SIG-M5 (cell line): ENCODE measurements at regions not wholly inside any gene's neighbourhood (a gene's known extent, or its start where the extent isn't known, plus 50 kb on each side); places are given as distances from the start of the nearest gene placed in this dataset.

Experiments
- DNase-seq: peaks from one replicate; lab custom pipeline; 2025; lab: John Stamatoyannopoulos, UW

DNA sequence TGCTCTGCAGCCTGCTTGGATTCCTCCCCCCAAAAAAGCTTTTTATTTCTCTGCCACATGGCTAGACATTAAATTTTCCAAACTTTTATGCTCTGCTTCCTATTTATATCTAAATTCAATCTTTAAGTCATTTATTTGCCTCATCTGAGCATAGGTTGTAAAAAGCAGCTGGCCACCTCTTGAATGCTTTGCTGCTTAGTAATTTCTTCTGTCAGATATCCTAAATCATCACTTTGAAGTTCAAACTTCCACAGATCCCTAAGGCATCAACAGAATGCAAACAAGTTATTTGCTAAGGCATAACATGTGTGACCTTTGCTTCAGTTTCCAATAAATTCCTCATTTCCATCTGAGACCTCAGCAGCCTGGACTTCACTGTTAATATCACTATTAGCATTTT, 209.6 kb downstream of the FSCB start:
- no peak for DNase-seq

GRCh38 chr14:44291366-44291915, 215.6 kb downstream of the FSCB start:
- DNase-seq: no peak

- DNase-seq: no peak
Observed at GRCh38 chr14:44287858-44288257, 219.2 kb downstream of the FSCB start.

DNA sequence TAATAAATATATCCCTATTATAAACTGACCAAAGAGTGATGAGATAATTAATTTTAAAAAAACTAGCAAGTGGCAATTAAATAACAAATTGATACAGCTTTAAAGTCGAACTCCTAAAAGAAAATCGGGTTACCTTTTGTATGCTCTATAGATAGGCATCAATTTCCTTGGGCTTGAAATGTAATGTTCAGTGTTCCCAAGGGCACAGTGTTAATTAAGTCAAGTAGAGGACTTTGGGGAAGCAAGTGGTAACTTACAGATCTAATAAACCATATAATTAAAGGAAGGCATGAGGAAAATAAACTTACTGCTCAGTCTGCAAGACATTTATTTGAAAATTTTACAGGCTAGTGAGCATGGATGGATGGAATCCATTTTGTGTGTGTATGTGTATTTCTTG, 220.9 kb downstream of the FSCB start:
- DNase-seq: no peak

DNA sequence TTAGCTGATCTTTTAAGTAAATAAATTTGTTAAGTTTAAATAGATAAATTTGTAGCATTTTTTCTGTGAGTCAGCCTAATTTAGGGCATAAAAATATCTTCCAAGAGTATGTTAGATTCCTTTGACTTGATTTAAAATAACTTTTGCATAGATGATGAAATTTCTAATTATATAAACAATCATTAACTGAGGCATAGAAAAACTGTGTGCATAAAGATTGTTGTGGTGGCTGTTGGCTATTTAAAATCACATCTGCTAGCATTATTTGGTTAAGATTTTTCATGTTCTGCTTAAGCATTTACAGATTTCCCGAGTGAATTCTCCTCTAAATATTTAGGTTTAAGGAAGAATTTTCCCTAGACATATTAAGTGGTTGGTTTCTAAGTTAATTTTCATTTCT, 223.2 kb downstream of the FSCB start:
- no peak for DNase-seq

- DNase-seq: no peak
Observed at GRCh38 chr14:44279357-44279756, 227.7 kb downstream of the FSCB start.

DNA sequence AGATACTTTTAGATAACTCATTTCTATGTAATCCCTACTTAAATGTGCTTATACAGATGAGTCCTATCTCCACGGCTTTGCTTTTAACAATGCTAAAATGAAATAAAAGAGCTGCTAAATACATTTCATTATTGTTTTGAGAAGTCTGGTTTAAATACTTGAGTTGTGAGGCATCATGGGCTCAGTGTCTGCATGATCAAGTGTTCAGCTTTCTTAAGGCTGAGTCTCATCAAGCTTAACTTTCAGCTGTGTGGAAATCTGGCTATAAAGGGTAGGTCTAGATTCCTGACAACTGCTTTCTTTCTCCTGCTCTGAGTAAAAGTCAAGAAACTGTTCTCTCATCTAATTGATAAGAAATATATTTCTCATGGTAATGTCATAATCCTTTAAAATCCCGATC, 235.4 kb downstream of the FSCB start:
- DNase-seq: no peak

GRCh38 chr14:44271006-44271405, 236.1 kb downstream of the FSCB start:
- no peak for DNase-seq

DNA sequence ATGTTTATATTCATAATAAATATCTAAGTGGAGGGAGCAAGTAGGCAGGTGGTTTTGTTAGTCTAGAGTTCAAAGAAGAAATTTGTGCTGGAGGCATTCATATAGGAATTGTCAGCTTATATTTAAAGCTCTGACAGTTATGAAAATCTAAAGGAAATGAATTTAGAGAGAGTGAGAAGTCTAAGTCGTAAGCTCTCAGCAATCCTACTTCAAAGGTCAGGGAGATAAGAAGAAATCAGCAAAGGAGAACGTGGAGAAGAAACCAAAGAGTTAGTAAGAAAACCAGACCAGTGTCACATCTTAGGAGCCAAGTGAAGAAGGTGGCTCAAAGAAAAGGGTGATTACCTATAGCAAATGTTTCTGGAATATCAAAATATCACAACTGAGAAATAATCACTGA, 241.8 kb downstream of the FSCB start:
- no peak for DNase-seq

DNA sequence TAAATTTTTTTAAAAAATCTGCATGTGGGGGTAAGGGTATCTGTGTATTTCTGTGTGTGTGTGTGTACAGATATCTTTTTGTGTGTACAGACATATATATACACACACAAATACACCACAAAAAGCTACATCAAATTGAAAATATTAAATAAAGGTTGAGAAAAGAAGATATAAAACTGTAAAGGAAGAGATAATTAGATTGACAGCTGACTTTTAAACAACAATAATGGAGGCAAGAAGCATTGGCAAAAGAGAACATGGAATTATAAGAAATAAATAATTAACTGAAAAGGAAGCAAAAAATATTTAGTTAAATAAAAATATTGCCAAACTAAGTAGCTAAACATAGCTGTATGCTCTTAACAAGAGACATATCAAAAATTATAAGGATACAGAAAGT, 291.4 kb downstream of the FSCB start:
- DNase-seq: no peak

- no peak for DNase-seq
Observed at GRCh38 chr14:44211718-44212117, 295.4 kb downstream of the FSCB start.

GRCh38 chr14:44204061-44204835, 302.8 kb downstream of the FSCB start:
- no peak for DNase-seq

- DNase-seq: no peak
Observed at GRCh38 chr14:44180975-44181374, 326.1 kb downstream of the FSCB start.

DNA sequence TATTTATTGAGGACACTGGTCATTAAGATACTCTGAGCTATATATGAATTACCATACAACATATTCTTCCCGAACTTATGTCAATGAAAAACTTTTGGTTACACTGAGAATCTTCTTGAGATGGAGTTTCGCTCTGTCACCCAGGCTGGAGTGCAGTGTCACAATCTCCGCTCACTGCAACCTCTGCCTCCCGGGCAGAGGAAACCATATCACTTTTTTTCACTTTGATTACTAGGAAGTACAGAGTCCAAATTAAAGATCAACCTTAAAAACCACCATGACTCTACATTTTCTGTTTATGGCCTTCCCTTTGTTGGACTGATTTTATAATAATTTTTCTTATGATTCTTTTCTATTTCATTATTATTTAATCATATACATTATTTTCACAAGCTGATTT, 336.5 kb downstream of the FSCB start:
- DNase-seq: no peak

GRCh38 chr14:44170101-44170500, 337.0 kb downstream of the FSCB start:
- DNase-seq: no peak

GRCh38 chr14:44168566-44168965, 338.5 kb downstream of the FSCB start:
- no peak for DNase-seq

- no peak for DNase-seq
Observed at GRCh38 chr14:44166611-44167010, 340.5 kb downstream of the FSCB start.

- no peak for DNase-seq
Observed at GRCh38 chr14:44165936-44166335, 341.1 kb downstream of the FSCB start.

DNA sequence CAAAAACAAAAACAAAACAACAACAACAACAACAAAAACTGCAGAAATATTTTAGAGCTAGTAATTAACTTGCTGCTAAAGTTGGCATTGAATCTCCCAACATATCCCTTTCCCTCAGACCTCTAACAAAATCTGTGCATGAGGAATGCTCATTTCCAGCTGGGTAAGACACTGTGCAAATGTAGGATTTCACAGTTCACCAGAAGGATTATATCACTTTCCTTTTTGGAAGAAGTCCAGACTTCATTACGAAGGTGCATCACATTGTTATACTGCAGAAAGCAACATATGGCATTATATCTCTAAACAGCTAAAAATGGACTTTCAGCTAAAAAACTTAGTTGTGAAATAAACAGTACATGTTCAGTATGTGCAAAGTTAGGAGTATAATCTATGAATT, 341.8 kb downstream of the FSCB start:
- DNase-seq: no peak

- no peak for DNase-seq
Observed at GRCh38 chr14:44163946-44164345, 343.1 kb downstream of the FSCB start.

DNA sequence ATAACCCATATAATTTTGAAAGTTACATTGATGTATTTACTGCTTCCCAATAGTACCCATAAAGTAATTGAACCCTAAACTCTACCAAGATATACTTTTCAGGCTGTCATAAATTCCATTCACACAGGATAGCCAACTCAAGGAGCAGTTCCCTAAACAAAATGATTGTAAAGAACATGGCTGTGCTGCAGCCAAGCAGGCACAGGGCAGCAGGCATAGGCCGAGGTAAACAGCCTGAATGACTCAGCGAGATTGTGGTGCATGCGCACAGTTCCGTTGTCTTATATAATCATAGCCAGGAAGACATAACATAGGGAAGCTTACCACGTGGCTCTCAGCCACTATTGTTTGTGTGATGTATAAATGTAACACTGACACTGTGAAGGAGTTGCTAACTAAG, 344.9 kb downstream of the FSCB start:
- DNase-seq: no peak

DNA sequence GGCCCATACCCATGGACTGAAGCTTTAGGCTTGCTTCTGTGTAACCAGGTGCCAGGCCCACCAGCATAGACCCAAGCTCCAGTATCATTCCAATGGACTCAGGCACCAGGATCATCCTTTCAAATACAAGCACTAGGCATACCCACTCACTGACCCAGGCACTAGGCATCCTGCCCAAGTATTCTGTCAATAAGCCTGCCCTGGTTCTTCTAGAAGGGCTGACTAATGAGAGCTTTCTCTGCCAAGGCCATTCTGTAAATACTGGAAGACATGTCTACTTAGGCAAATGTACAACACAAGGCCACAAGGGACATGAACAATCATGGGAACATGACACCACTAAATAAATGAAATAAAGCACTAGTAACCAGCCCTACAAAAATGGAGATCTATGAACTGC, 352.2 kb downstream of the FSCB start:
- DNase-seq: no peak

DNA sequence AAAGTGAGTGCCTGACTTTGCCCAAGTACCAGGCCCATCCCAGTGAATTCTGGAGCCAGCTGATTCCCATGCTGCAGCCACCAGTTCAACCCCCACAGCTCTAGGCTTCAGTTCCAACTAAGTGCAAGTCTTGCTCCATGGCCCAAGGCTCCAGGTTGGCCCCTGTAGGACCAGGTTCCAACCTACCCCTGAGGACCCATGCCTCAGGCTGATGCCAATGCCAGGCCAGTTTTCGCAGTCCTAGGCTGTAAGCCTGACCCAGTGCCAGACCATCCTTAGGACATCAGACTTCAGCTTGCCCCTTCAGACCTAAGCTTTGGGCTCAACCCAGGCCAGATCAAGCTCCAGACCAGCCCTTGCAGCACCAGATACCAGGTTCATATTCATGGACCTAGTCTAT, 352.6 kb downstream of the FSCB start:
- no peak for DNase-seq

- no peak for DNase-seq
Observed at GRCh38 chr14:44151130-44151820, 355.8 kb downstream of the FSCB start.
